GM19035 (cell line): ENCODE measurements at regions not wholly inside any gene's neighbourhood (a gene's known extent, or its start where the extent isn't known, plus 50 kb on each side); places are given as distances from the start of the nearest gene placed in this dataset.
"Not testable (repeated sequence)": the region's sequence is repeated elsewhere in the genome, so short reads cannot be mapped to it uniquely, and the experiment has no call there.

ENCODE experiments used
- ATAC-seq: cut with Tn5 transposase; IDR thresholded peaks from one replicate; pipeline ENCODE4 v1.9.1; 2021; ENCODE audit not compliant: unreplicated experiment

- not testable (repeated sequence) for ATAC-seq
These were observed 1340.8 kb downstream of the RPIA start for GRCh38 chr2:90032269-90032668.

DNA sequence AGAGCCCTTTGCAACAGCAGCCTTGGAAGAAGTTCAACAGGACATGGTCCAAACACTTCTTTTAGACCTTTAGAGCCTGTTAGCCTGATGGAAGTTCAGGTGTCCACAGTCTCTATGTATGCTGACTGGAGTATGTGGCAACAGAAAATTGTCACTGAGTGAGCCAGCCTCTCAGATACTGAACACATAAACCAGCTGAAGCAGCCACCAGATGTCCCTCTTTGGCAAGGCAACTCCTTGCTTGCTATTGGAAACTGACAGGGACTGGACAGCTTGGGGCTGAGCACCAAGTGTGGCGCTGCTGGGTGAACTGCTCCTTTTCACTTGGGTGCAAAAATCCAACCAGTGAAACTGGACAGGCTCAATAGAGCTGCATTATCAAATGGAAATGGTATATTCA lies 1344.9 kb downstream of the RPIA start:
- ATAC-seq: not testable (repeated sequence)

GRCh38 chr2:90039093-90039492 lies 1347.6 kb downstream of the RPIA start:
- not testable (repeated sequence) for ATAC-seq

DNA sequence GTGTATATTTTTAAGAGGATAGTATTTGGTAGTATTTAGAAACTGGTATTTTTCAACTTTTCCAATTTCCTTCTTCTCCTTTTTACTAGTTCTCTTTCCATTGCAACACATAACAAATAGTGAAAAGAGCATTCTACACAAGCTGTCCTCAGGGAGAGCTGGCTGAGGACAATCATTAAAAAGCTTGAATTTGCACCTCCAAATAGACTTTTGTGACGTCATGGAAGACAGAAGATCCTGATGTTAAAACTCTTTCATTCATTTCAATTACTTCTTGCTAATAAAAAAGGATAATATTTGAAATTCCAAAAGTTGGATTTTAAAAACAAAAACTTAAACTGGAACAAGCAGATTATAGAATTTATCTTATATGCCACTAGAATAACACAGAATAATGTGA lies 1356.3 kb downstream of the RPIA start:
- not testable (repeated sequence) for ATAC-seq

- ATAC-seq: not testable (repeated sequence)
These were observed 1360.7 kb downstream of the RPIA start for GRCh38 chr2:90052113-90052631.

GRCh38 chr2:90069290-90069894 lies 1377.9 kb downstream of the RPIA start:
- ATAC-seq: no peak

DNA sequence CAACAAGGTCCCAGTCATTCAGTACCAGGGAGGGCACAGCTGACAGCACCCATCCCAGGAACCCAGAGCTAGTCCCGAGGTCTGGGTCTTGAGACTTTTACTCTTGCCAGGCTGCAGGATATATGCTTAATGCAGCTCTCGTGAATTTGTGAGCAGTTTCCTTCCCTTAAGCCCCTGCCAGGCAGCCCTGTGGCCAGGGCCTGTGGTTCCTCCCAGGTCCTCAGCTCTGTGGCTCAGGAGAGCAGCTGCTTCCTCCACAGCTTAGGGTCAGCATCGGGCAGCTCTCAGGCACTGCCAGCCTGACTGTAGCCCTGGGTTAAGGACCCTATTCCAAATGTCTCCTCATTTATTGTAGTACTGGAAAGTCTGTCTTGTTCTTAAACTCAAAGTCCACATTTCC lies 1384.8 kb downstream of the RPIA start:
- no peak for ATAC-seq

DNA sequence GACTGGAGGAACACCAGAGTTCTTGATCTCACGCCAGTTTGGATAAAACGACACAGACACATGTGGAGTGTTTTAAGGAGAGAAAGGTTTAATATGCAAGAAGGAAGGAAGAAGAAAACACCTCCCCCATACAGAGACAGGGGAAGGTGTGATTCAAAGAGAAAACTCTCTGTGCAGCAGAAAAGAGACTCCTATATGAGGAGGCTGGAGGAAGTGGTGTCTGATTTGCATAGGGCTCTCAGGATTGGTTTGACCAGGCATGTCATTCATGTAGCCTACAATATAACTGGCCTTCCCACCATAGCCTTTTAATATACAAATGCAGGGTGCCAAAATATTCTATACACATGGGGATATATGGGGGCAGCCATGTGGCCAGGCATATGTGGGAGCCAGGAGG lies 1386.5 kb downstream of the RPIA start:
- ATAC-seq: no peak

DNA sequence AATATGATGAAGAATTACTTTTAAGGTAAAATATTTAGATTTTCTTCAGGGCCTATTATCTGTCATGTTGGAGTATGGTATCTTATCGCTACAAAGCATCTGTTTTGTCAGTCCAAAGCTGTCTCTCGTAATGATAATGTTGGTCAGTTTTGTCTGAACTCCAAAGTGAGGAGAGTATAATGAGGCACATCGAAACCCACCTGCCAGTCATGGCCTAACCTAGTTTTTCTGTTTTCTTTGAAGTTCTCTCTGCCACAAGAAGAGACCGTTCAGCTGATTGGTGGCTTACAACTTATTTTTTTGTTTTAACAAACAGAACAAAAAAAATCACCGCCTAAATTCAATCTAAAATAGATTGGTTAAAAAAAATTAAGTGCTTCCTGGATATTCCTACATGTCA lies 1387.9 kb downstream of the RPIA start:
- ATAC-seq: no peak

DNA sequence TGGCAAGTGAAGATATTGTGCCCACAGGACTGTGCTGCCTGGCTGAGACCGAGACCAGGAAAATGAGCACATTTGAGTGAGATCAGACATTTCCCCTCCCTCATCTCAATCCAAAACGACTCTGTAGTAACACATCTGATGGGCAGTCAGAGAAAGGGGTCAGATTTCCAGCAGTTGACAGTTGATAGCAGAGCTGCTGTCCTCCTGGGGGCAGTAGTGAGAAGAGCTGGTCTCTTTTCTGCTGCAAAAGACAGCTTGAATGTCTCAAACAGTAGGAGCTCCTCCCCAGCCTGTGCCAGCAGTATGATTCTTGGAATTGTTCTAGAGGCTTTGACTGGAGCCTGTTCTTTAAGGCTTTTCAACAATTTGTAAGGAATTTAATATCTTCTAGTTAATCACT lies 1396.3 kb downstream of the RPIA start:
- not testable (repeated sequence) for ATAC-seq

GRCh38 chr2:90093571-90094270 lies 1402.2 kb downstream of the RPIA start:
- not testable (repeated sequence) for ATAC-seq

DNA sequence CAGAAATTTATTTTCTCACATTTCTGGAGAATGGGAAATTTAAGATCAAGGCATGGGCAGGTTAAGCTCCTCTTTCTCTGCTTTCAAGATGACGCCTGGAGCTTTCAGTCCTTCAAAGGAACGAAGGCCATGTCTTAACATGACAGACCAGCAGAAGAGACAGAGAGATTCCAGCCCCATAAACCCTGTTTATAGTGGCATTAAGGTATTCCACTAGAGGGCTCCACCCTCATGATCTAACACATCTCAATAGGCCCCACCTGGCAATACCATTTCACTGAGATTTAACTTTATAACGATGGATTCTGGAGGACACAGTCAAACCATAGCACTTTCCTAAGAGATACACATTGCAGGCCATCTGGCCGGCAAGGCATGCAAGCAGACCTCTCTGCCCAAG lies 1406.1 kb downstream of the RPIA start:
- not testable (repeated sequence) for ATAC-seq

GRCh38 chr2:90105142-90105541 lies 1413.7 kb downstream of the RPIA start:
- ATAC-seq: not testable (repeated sequence)

DNA sequence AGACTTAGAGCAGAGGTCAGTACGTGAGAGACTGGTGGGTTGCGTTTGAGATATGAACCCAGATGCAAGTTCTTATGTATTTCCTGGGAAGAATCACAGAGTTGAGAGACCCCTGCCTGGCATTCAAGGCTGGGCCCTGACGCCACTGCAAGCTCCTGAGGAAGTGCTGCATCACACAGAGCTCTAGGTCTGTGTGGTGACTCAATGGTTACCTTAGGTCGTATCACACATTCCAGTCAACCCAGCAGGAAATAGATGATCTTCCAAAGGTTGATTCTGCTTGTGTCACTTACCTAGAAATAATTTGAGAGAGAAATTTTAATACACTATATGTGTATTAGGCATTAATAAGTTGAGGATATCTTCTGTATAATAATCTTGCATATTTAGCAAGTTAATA lies 1431.9 kb downstream of the RPIA start:
- not testable (repeated sequence) for ATAC-seq

GRCh38 chr2:90139046-90139445 lies 1447.6 kb downstream of the RPIA start:
- ATAC-seq: not testable (repeated sequence)

- ATAC-seq: not testable (repeated sequence)
These were observed 1450.1 kb downstream of the RPIA start for GRCh38 chr2:90141558-90141957.

DNA sequence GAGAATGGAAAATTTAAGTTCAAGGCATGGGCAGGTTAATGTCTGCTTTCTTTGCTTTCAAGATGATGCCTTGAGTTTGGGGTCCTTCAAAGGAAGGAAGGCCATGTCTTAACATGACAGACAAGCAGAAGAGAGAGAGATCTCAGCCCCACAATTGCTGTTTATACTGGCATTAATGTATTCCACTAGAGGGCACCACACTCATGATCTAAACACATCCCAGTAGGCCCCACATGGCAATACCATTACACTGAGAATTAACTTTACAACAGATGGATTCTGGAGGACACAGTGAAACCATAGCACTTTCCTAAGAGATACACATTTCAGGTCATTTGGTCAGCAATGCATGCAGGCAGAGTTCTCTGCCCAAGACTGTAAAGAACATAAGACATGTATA lies 1460.3 kb downstream of the RPIA start:
- ATAC-seq: not testable (repeated sequence)

GRCh38 chr2:90170978-90171377 lies 1479.5 kb downstream of the RPIA start:
- not testable (repeated sequence) for ATAC-seq

- ATAC-seq: not testable (repeated sequence)
These were observed 1481.6 kb downstream of the RPIA start for GRCh38 chr2:90173081-90173480.

GRCh38 chr2:90179591-90179990 lies 1488.1 kb downstream of the RPIA start:
- ATAC-seq: not testable (repeated sequence)

GRCh38 chr2:90207454-90208058 lies 1516.1 kb downstream of the RPIA start:
- ATAC-seq: no peak

DNA sequence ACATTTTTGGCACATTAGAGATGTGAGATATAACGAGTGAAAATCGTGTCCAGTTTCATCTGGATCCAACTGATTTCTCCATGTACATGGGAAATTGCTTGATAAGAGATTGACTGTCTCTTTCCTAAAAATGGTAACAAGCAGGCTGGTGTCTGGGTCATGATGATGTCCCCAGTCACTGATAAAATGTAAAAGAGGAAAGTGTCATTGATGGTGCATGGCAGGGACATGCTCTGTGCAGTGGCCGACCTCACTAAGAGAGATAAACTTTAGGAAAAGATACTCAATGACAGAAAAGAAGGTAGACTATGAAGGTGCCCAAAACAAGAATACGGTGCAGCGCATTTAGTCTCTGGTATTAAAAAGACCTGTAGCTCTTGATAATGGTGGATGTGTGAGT lies 1517.5 kb downstream of the RPIA start:
- no peak for ATAC-seq
